ENCODE measurements at regions not wholly inside any gene's neighbourhood (a gene's known extent, or its start where the extent isn't known, plus 50 kb on each side); places are given as distances from the start of the nearest gene placed in this dataset.

- Histone ChIP-seq H3K4ac (ENCODE audit: low read depth, low read length) (no peak overlapping the region), H3K4me1 (ENCODE audit: control insufficient read depth, insufficient read depth, low read length) (no peaks in the 10 kb centered on the region), H3K9me3 (ENCODE audit: control insufficient read depth, insufficient read depth, low read length) (no peaks in the 10 kb centered on the region), H3K9me1 (ENCODE audit: insufficient read depth, low read length) (no peaks in the 10 kb centered on the region), H4K5ac (ENCODE audit: low read depth, low read length) (no peak overlapping the region), H3K56ac (ENCODE audit: extremely low read depth, insufficient read depth, low read length) (no peak overlapping the region), H4K91ac (ENCODE audit: insufficient read depth, low read depth, low read length) (no peak overlapping the region), H3K14ac (replicated peaks; ENCODE audit: low read depth, low read length) (no peak overlapping the region), H3K4me2 (ENCODE audit: low read depth, low read length) (no peak overlapping the region), H3K23ac (ENCODE audit: low read depth, low read length) (no peak overlapping the region), H3K18ac (ENCODE audit: low read depth, low read length) (no peak overlapping the region), H3K36me3 (ENCODE audit: control insufficient read depth, insufficient read depth, low read length) (no peaks in the 10 kb centered on the region), H2BK120ac (ENCODE audit: low read depth, low read length) (no peak overlapping the region), H2AK9ac (replicated peaks; ENCODE audit: low read depth, low read length, poor library complexity) (no peak overlapping the region), H2AFZ (replicated peaks; ENCODE audit: low read length, poor library complexity) (no peak overlapping the region), H3K27me3 (ENCODE audit: control insufficient read depth, insufficient read depth, low read length) (no peaks in the 10 kb centered on the region), H3K79me1 (ENCODE audit: low read depth in 1 of 2, low read length in 2 of 2) (no peaks in the 10 kb centered on the region), H4K20me1 (ENCODE audit: insufficient read depth, low read length) (no peaks in the 10 kb centered on the region), H3K4me3 (ENCODE audit: insufficient read depth, low read depth, low read length) (no peak overlapping the region), H2BK20ac (ENCODE audit: low read depth, low read length) (no peak overlapping the region), H2BK5ac (ENCODE audit: low read depth, low read length, poor library complexity, severe bottlenecking) (no peak overlapping the region), H2BK15ac (ENCODE audit: low read depth, low read length) (no peak overlapping the region), H3K9ac (ENCODE audit: low read depth, low read length) (no peak overlapping the region), H4K8ac (ENCODE audit: low read depth in 2 of 2, low read length in 2 of 2) (no peak overlapping the region), H3K27ac (ENCODE audit: insufficient read depth, low read length) (no peak overlapping the region), H2AK5ac (ENCODE audit: low read depth, low read length) (no peak overlapping the region)
- in situ Hi-C loops (cut with MboI; ENCODE audit: low sequenced_read_pairs) (no loop called here), dilution Hi-C loops (cut with HindIII; ENCODE audit: low sequenced_read_pairs, unreplicated experiment) (no loop called here), intact Hi-C loops (cut with micrococcal nuclease) (no loop called here)
- ChIA-PET POLR2A (ENCODE audit: unreplicated experiment) (no interaction called here), CTCF (no interaction called here)
- DNase-seq (no peak), ATAC-seq (ENCODE audit: low read depth) (no peak)
- WGBS, 2 experiments (ENCODE audit: extremely low coverage in 2 of 2, insufficient read length in 1 of 2), result no CpG with 5 or more reads among the region's 5 CpGs
- TF ChIP-seq BHLHE40 (IDR thresholded peaks at IDR 0.05; ENCODE audit: low read depth, low read length), result no peak
- no peak for TF ChIP-seq SMC3 (IDR thresholded peaks at IDR 0.05; ENCODE audit: low read depth, low read length)
- TF ChIP-seq RAD21 (IDR thresholded peaks at IDR 0.05; ENCODE audit: low read length), result no peak
- BruUV-seq (replicated peaks), result no TSS peak
These were observed 78.2 kb downstream of the THNSL2 start for GRCh38 chr2:88248280-88248828.
